ENCODE measurements at regions not wholly inside any gene's neighbourhood (a gene's known extent, or its start where the extent isn't known, plus 50 kb on each side); places are given as distances from the start of the nearest gene placed in this dataset.

- DNase-seq (ENCODE audit: low read depth) = peak; percentile 76
Observed at GRCh38 chr11:13868710-13869397, 93.7 kb upstream of the SPON1 start.

- no peak for DNase-seq (ENCODE audit: low read depth)
Observed at GRCh38 chr11:13869398-13869886, 93.1 kb upstream of the SPON1 start.

GRCh38 chr11:13874597-13874996, 87.9 kb upstream of the SPON1 start:
- no peak for DNase-seq (ENCODE audit: low read depth)

GRCh38 chr11:13875643-13876042, 86.9 kb upstream of the SPON1 start:
- DNase-seq (ENCODE audit: low read depth) = no peak

- no peak for DNase-seq (ENCODE audit: low read depth)
Observed at GRCh38 chr11:13876423-13876822, 86.1 kb upstream of the SPON1 start.

GRCh38 chr11:13878077-13878476, 84.4 kb upstream of the SPON1 start:
- DNase-seq (ENCODE audit: low read depth) = no peak

- DNase-seq (ENCODE audit: low read depth) = peak; percentile 42
Observed at GRCh38 chr11:13880634-13881033, 81.9 kb upstream of the SPON1 start.

- no peak for DNase-seq (ENCODE audit: low read depth)
Observed at GRCh38 chr11:13881226-13881905, 81.2 kb upstream of the SPON1 start.

GRCh38 chr11:13883042-13883441, 79.5 kb upstream of the SPON1 start:
- no peak for DNase-seq (ENCODE audit: low read depth)

- DNase-seq (ENCODE audit: low read depth) = no peak
Observed at GRCh38 chr11:13883589-13883988, 78.9 kb upstream of the SPON1 start.

- peak; percentile 29 for DNase-seq (ENCODE audit: low read depth)
Observed at GRCh38 chr11:13884158-13884799, 78.2 kb upstream of the SPON1 start.

GRCh38 chr11:13885083-13885482, 77.4 kb upstream of the SPON1 start:
- DNase-seq (ENCODE audit: low read depth) = no peak

GRCh38 chr11:13889552-13890249, 72.8 kb upstream of the SPON1 start:
- DNase-seq (ENCODE audit: low read depth) = no peak

GRCh38 chr11:13891911-13892310, 70.6 kb upstream of the SPON1 start:
- DNase-seq (ENCODE audit: low read depth) = no peak

GRCh38 chr11:13896175-13896980, 66.1 kb upstream of the SPON1 start:
- no peak for DNase-seq (ENCODE audit: low read depth)

GRCh38 chr11:13896981-13897353, 65.6 kb upstream of the SPON1 start:
- no peak for DNase-seq (ENCODE audit: low read depth)

GRCh38 chr11:13897646-13898276, 64.8 kb upstream of the SPON1 start:
- DNase-seq (ENCODE audit: low read depth) = no peak

GRCh38 chr11:13899603-13900002, 62.9 kb upstream of the SPON1 start:
- peak; percentile 10 for DNase-seq (ENCODE audit: low read depth)

- no peak for DNase-seq (ENCODE audit: low read depth)
Observed at GRCh38 chr11:13902523-13902922, 60.0 kb upstream of the SPON1 start.

GRCh38 chr11:13905137-13905781, 57.3 kb upstream of the SPON1 start:
- no peak for DNase-seq (ENCODE audit: low read depth)

Measured in HT1080 (cell line).